Kidney (tissue), 13 donors: ENCODE measurements at regions not wholly inside any gene's neighbourhood (a gene's known extent, or its start where the extent isn't known, plus 50 kb on each side); places are given as distances from the start of the nearest gene placed in this dataset.
A peak's percentile ranks its signal among the peaks of the same experiment; 100 is the strongest.

Experiments
- DNase-seq, 5 donors: peaks; one replicate each; pipeline ENCODE4 v3.0.0-alpha.2; 2013 to 2020
- FAIRE-seq: peaks from 2 replicates; lab custom pipeline; 2012; peaks lifted over from hg19 to GRCh38; lab: Jason Lieb, UNC
- H3K27ac ChIP-seq, 2 donors: one replicate each; pipeline ENCODE4 v1.7.0; 2013; ENCODE audit warnings: low read depth in 2 of 2, low read length in 2 of 2, inconsistent platforms in 1 of 2
- H3K27me3 ChIP-seq: one replicate; pipeline ENCODE4 v1.7.1; 2013; ENCODE audit warnings: low read length, inconsistent platforms; ENCODE audit not compliant: control insufficient read depth, insufficient read depth
- H3K36me3 ChIP-seq, 3 donors: one replicate each; pipeline versions ENCODE4 v1.7.0 to v1.7.1; 2013; ENCODE audit warnings: low read length in 3 of 3, control low read depth in 1 of 3, inconsistent platforms in 1 of 3; ENCODE audit not compliant: insufficient read depth in 3 of 3, control insufficient read depth in 2 of 3
- H3K4me1 ChIP-seq, 3 donors: one replicate each; pipeline versions ENCODE4 v1.7.0 to v1.7.1; 2013; ENCODE audit warnings: low read length in 3 of 3, inconsistent platforms in 1 of 3, low read depth in 1 of 3; ENCODE audit not compliant: control insufficient read depth in 2 of 3, insufficient read depth in 2 of 3
- H3K4me3 ChIP-seq, 3 donors: one replicate each; pipeline versions ENCODE4 v1.7.0 to v1.8.1; 2013; ENCODE audit warnings: low read length in 3 of 3, control low read depth in 1 of 3, inconsistent platforms in 1 of 3
- H3K9ac ChIP-seq, 3 donors: one replicate each; pipeline versions ENCODE4 v1.7.0 to v1.7.1; 2013; ENCODE audit warnings: low read length in 3 of 3, control low read depth in 1 of 3, inconsistent platforms in 1 of 3
- H3K9me3 ChIP-seq, 3 donors: one replicate each; pipeline versions ENCODE4 v1.7.0 to v1.7.1; 2013; ENCODE audit warnings: low read length in 3 of 3, control low read depth in 1 of 3, inconsistent platforms in 1 of 3; ENCODE audit not compliant: control insufficient read depth in 2 of 3, insufficient read depth in 1 of 3
- CTCF ChIP-seq: IDR thresholded peaks from 3 replicates; pipeline ENCODE4 v1.5.1; 2012; ENCODE audit warnings: mild to moderate bottlenecking, moderate library complexity, borderline replicate concordance; ENCODE audit not compliant: insufficient read depth; ENCODE audit errors: extremely low read depth
- intact Hi-C: fragments of 100-400 bp; cut with DNase I; formaldehyde crosslinking; loops from one replicate; pipeline ENCODE4 v1.11.1; 2022
- donor health status: control.
- donor health status: control.
- donor health status: control.
- donor health status: control.
- donor health status: control.
- donor health status: DM: yes; HTN: yes; CAD: no.
- donor health status: Normal renal cell carcinoma (clear cell type).

GRCh38 chr5:57845025-57845424, 362.4 kb upstream of the ACTBL2 start:
- intact Hi-C loops, result no loop called here
- TF ChIP-seq CTCF, result no peak
- Histone ChIP-seq H3K4me1 (no peaks in the 10 kb centered on the region), H3K27me3 (no peaks in the 10 kb centered on the region), H3K4me3 (no peak overlapping the region), H3K9ac (no peak overlapping the region), H3K27ac (no peak overlapping the region), H3K36me3 (no peaks in the 10 kb centered on the region), H3K9me3 (no peaks in the 10 kb centered on the region)
- FAIRE-seq (no peak), DNase-seq (no peak)

GRCh38 chr5:57844410-57844809, 361.8 kb upstream of the ACTBL2 start:
- no peak for TF ChIP-seq CTCF
- Histone ChIP-seq H3K36me3 (no peaks in the 10 kb centered on the region), H3K27ac (no peak overlapping the region), H3K9ac (no peak overlapping the region), H3K27me3 (no peaks in the 10 kb centered on the region), H3K9me3 (no peaks in the 10 kb centered on the region), H3K4me1 (no peaks in the 10 kb centered on the region), H3K4me3 (no peak overlapping the region)
- FAIRE-seq (no peak), DNase-seq (peak in 1 of 5 donors; percentile 51)
- intact Hi-C loops, result no loop called here

- no peak for TF ChIP-seq CTCF
- Histone ChIP-seq H3K27me3 (no peaks in the 10 kb centered on the region), H3K4me3 (no peak overlapping the region), H3K4me1 (no peaks in the 10 kb centered on the region), H3K9me3 (no peaks in the 10 kb centered on the region), H3K27ac (no peak overlapping the region), H3K9ac (no peak overlapping the region), H3K36me3 (no peaks in the 10 kb centered on the region)
- intact Hi-C loops, result no loop called here
- no peak for DNase-seq
- FAIRE-seq, result no peak
These were observed 360.4 kb upstream of the ACTBL2 start for GRCh38 chr5:57843059-57843367.

GRCh38 chr5:57842364-57843058, 359.9 kb upstream of the ACTBL2 start:
- DNase-seq, result no peak
- Histone ChIP-seq H3K27me3 (no peaks in the 10 kb centered on the region), H3K9me3 (no peaks in the 10 kb centered on the region), H3K4me3 (no peak overlapping the region), H3K9ac (no peak overlapping the region), H3K4me1 (no peaks in the 10 kb centered on the region), H3K36me3 (no peaks in the 10 kb centered on the region), H3K27ac (no peak overlapping the region)
- no peak for FAIRE-seq
- TF ChIP-seq CTCF, result no peak
- intact Hi-C loops, result no loop called here
